ENCODE measurements at regions not wholly inside any gene's neighbourhood (a gene's known extent, or its start where the extent isn't known, plus 50 kb on each side); places are given as distances from the start of the nearest gene placed in this dataset.

- no peak for DNase-seq (ENCODE audit: low read depth, low spot score)
- no peaks in the 10 kb centered on the region for H3K4me1 ChIP-seq (ENCODE audit: control insufficient read depth, extremely low read depth, insufficient read depth, low read length)
- no peak overlapping the region for H3K27ac ChIP-seq (ENCODE audit: control insufficient read depth, insufficient read depth, low read length)
- no peak overlapping the region for H2AFZ ChIP-seq (ENCODE audit: control insufficient read depth, low read length)
- H3K9me3 ChIP-seq (ENCODE audit: control insufficient read depth, low read depth, low read length), result no peaks in the 10 kb centered on the region
- H3K27me3 ChIP-seq (ENCODE audit: control insufficient read depth, extremely low read depth, insufficient read depth, low read length), result no peaks in the 10 kb centered on the region
- H3K36me3 ChIP-seq (ENCODE audit: control insufficient read depth in 2 of 2, extremely low read depth in 1 of 2, insufficient read depth in 2 of 2, low read length in 2 of 2), result no peaks in the 10 kb centered on the region
- dilution Hi-C loops (cut with MboI; ENCODE audit: extremely low pct_ligation_motif_present, low sequenced_read_pairs), result no loop called here
- H3K9me1 ChIP-seq (ENCODE audit: control insufficient read depth, extremely low read depth, insufficient read depth, low read length), result no peaks in the 10 kb centered on the region
- no peaks in the 10 kb centered on the region for H4K20me1 ChIP-seq (ENCODE audit: control insufficient read depth, extremely low read depth, insufficient read depth, low read length)
- H3K4me3 ChIP-seq (ENCODE audit: control insufficient read depth in 2 of 3, extremely low read depth in 1 of 3, insufficient read depth in 2 of 3, low read depth in 1 of 3, low read length in 3 of 3), result no peak overlapping the region
- no peak for TF ChIP-seq CTCF (optimal IDR thresholded peaks at IDR 0.05 in 1 of 3, IDR thresholded peaks at IDR 0.05 in 1 of 3, conservative IDR thresholded peaks at IDR 0.05 in 1 of 3; ENCODE audit: extremely low read depth in 1 of 3, insufficient read depth in 2 of 3, low read length in 3 of 3)
- TF ChIP-seq EZH2 (IDR thresholded peaks at IDR 0.05; ENCODE audit: low read length), result no peak
- H3K79me2 ChIP-seq (ENCODE audit: control insufficient read depth, insufficient read depth, low read length), result no peaks in the 10 kb centered on the region
- no peak overlapping the region for H3K9ac ChIP-seq (ENCODE audit: control insufficient read depth, extremely low read depth, insufficient read depth, low read length)
- H3K4me2 ChIP-seq (ENCODE audit: control insufficient read depth, extremely low read depth, insufficient read depth, low read depth, low read length), result no peak overlapping the region
- no peak for FAIRE-seq
Observed at GRCh38 chr11:92504534-92504933, 279.9 kb downstream of the FAT3 start.

GRCh38 chr11:92505689-92506088 lies 281.1 kb downstream of the FAT3 start:
- H3K4me3 ChIP-seq (ENCODE audit: control insufficient read depth in 2 of 3, extremely low read depth in 1 of 3, insufficient read depth in 2 of 3, low read depth in 1 of 3, low read length in 3 of 3), result no peak overlapping the region
- H3K27me3 ChIP-seq (ENCODE audit: control insufficient read depth, extremely low read depth, insufficient read depth, low read length), result no peaks in the 10 kb centered on the region
- H3K79me2 ChIP-seq (ENCODE audit: control insufficient read depth, insufficient read depth, low read length), result no peaks in the 10 kb centered on the region
- no peaks in the 10 kb centered on the region for H4K20me1 ChIP-seq (ENCODE audit: control insufficient read depth, extremely low read depth, insufficient read depth, low read length)
- H2AFZ ChIP-seq (ENCODE audit: control insufficient read depth, low read length), result no peak overlapping the region
- no peaks in the 10 kb centered on the region for H3K4me1 ChIP-seq (ENCODE audit: control insufficient read depth, extremely low read depth, insufficient read depth, low read length)
- H3K9me3 ChIP-seq (ENCODE audit: control insufficient read depth, low read depth, low read length), result no peaks in the 10 kb centered on the region
- H3K9me1 ChIP-seq (ENCODE audit: control insufficient read depth, extremely low read depth, insufficient read depth, low read length), result no peaks in the 10 kb centered on the region
- H3K27ac ChIP-seq (ENCODE audit: control insufficient read depth, insufficient read depth, low read length), result no peak overlapping the region
- no peak overlapping the region for H3K9ac ChIP-seq (ENCODE audit: control insufficient read depth, extremely low read depth, insufficient read depth, low read length)
- H3K4me2 ChIP-seq (ENCODE audit: control insufficient read depth, extremely low read depth, insufficient read depth, low read depth, low read length), result no peak overlapping the region
- DNase-seq (ENCODE audit: low read depth, low spot score) (no peak), FAIRE-seq (no peak)
- dilution Hi-C loops (cut with MboI; ENCODE audit: extremely low pct_ligation_motif_present, low sequenced_read_pairs), result no loop called here
- no peaks in the 10 kb centered on the region for H3K36me3 ChIP-seq (ENCODE audit: control insufficient read depth in 2 of 2, extremely low read depth in 1 of 2, insufficient read depth in 2 of 2, low read length in 2 of 2)
- TF ChIP-seq CTCF (optimal IDR thresholded peaks at IDR 0.05 in 1 of 3, IDR thresholded peaks at IDR 0.05 in 1 of 3, conservative IDR thresholded peaks at IDR 0.05 in 1 of 3; ENCODE audit: extremely low read depth in 1 of 3, insufficient read depth in 2 of 3, low read length in 3 of 3), result no peak

Measured in keratinocyte (primary cell).